Natural killer cell (primary cell): ENCODE measurements at regions not wholly inside any gene's neighbourhood (a gene's known extent, or its start where the extent isn't known, plus 50 kb on each side); places are given as distances from the start of the nearest gene placed in this dataset.

Source experiments
- ATAC-seq, 3 donors: fragments of 150-1000 bp in 2 of 3; fragments of 200-7000 bp in 1 of 3; cut with Tn5 transposase; 1 replicate in 1 of 3; 2 replicates in 2 of 3; pipeline ENCODE4 v1.10.0; 2021; ENCODE audit warnings: mild to moderate bottlenecking in 2 of 3, moderate library complexity in 2 of 3
- DNase-seq, 2 donors: peaks; one replicate each; pipeline versions ENCODE4 v3.0.0 to v3.0.0-alpha.2; 2013 to 2021; ENCODE audit warnings: mixed read lengths in 1 of 2
- H3K27ac ChIP-seq: one replicate; pipeline ENCODE4 v1.5.1; 2013; ENCODE audit warnings: mild to moderate bottlenecking, low read length
- H3K27me3 ChIP-seq: one replicate; pipeline ENCODE4 v1.6.1; 2013; ENCODE audit warnings: low read length; ENCODE audit not compliant: control insufficient read depth, insufficient read depth
- H3K36me3 ChIP-seq: one replicate; pipeline ENCODE4 v1.6.1; 2013; ENCODE audit warnings: low read length; ENCODE audit not compliant: control insufficient read depth, insufficient read depth
- H3K4me1 ChIP-seq: one replicate; pipeline ENCODE4 v1.6.1; 2013; ENCODE audit warnings: low read length; ENCODE audit not compliant: control insufficient read depth, insufficient read depth
- H3K4me3 ChIP-seq: one replicate; pipeline ENCODE4 v1.5.1; 2013; ENCODE audit warnings: low read length
- H3K9me3 ChIP-seq: one replicate; pipeline ENCODE4 v1.6.1; 2013; ENCODE audit warnings: low read length; ENCODE audit not compliant: control insufficient read depth, insufficient read depth
- H3K27ac Mint-ChIP-seq, 2 donors: one replicate each; pipeline ENCODE4 v1.8.0; 2022; ENCODE audit warnings: mild to moderate bottlenecking in 2 of 2, mixed read lengths in 2 of 2, moderate library complexity in 1 of 2
- H3K27me3 Mint-ChIP-seq, 2 donors: one replicate each; pipeline ENCODE4 v1.8.0; 2022; ENCODE audit warnings: low read depth in 2 of 2, mixed read lengths in 2 of 2
- H3K36me3 Mint-ChIP-seq: one replicate; pipeline ENCODE4 v1.8.0; 2022; ENCODE audit warnings: mixed read lengths
- H3K4me1 Mint-ChIP-seq, 2 donors: one replicate each; pipeline ENCODE4 v1.8.0; 2022; ENCODE audit warnings: mixed read lengths in 2 of 2
- H3K4me3 Mint-ChIP-seq: one replicate; pipeline ENCODE4 v1.8.0; 2022; ENCODE audit warnings: mild to moderate bottlenecking, moderate library complexity, mixed read lengths
- H3K9me3 Mint-ChIP-seq, 2 donors: one replicate each; pipeline ENCODE4 v1.8.0; 2022; ENCODE audit warnings: mixed read lengths in 2 of 2
- CTCF ChIP-seq: fragments of 200-600 bp; IDR thresholded peaks from one replicate; pipeline ENCODE4 v1.8.0; 2022; ENCODE audit warnings: antibody characterized with exemption
- WGBS: methylation state at CpG from one replicate; pipeline ENCODE4 v1.1.7; 2013; ENCODE audit warnings: missing lambda C conversion rate; ENCODE audit not compliant: insufficient coverage; 5-methylcytosine and 5-hydroxymethylcytosine counted together
- intact Hi-C: fragments of 100-400 bp; cut with micrococcal nuclease; formaldehyde crosslinking; loops from one replicate; pipeline ENCODE4 v1.14.2; 2022

GRCh38 chr13:22243469-22244163 lies 572.7 kb downstream of the FGF9 start:
- no peak for TF ChIP-seq CTCF
- no peak overlapping the region for H3K4me3 Mint-ChIP-seq
- H3K9me3 Mint-ChIP-seq = peaks cover 0 to 2% of the 10 kb centered on the region in 2 donors

GRCh38 chr13:22252281-22252830 lies 581.5 kb downstream of the FGF9 start:
- intact Hi-C loops = no loop called here
- H3K4me1 Mint-ChIP-seq = no peaks in the 10 kb centered on the region
- peaks cover 2 to 9% of the 10 kb centered on the region in 2 donors for H3K27me3 Mint-ChIP-seq
- no peaks in the 10 kb centered on the region for H3K36me3 Mint-ChIP-seq
- H3K9me3 Mint-ChIP-seq = no peaks in the 10 kb centered on the region
- no peaks in the 10 kb centered on the region for H3K27me3 ChIP-seq
- H3K27ac ChIP-seq = no peak overlapping the region
- no peak overlapping the region for H3K4me3 ChIP-seq
- ATAC-seq = no peak
- H3K36me3 ChIP-seq = no peaks in the 10 kb centered on the region
- H3K4me1 ChIP-seq = no peaks in the 10 kb centered on the region
- DNase-seq = no peak
- TF ChIP-seq CTCF = no peak
- no peaks in the 10 kb centered on the region for H3K9me3 ChIP-seq
- 90% methylated on average over 11 of the region's 11 CpGs for WGBS
- H3K27ac Mint-ChIP-seq = no peak overlapping the region
- no peak overlapping the region for H3K4me3 Mint-ChIP-seq

More at GRCh38 chr13:22243469-22244163, 572.7 kb downstream of the FGF9 start:
- Mint-ChIP-seq H3K36me3 (no peaks in the 10 kb centered on the region), H3K4me1 (no peaks in the 10 kb centered on the region), H3K27ac (no peak overlapping the region), H3K27me3 (peaks cover 2 to 7% of the 10 kb centered on the region in 2 donors)
- Histone ChIP-seq H3K9me3 (no peaks in the 10 kb centered on the region), H3K4me3 (no peak overlapping the region), H3K27ac (no peak overlapping the region), H3K27me3 (no peaks in the 10 kb centered on the region), H3K4me1 (no peaks in the 10 kb centered on the region), H3K36me3 (no peaks in the 10 kb centered on the region)
- DNase-seq (no peak), ATAC-seq (no peak)
- intact Hi-C loops = no loop called here
- 47% methylated on average over 9 of the region's 9 CpGs for WGBS

- WGBS = 95% methylated on average over 4 of the region's 4 CpGs
- ATAC-seq = no peak
- no peaks in the 10 kb centered on the region for H3K4me1 Mint-ChIP-seq
- H3K9me3 ChIP-seq = no peaks in the 10 kb centered on the region
- no peak for DNase-seq
- no peaks in the 10 kb centered on the region for H3K36me3 Mint-ChIP-seq
- H3K4me3 ChIP-seq = no peak overlapping the region
- no peaks in the 10 kb centered on the region for H3K36me3 ChIP-seq
- no peaks in the 10 kb centered on the region for H3K9me3 Mint-ChIP-seq
- H3K4me1 ChIP-seq = no peaks in the 10 kb centered on the region
- no peak overlapping the region for H3K4me3 Mint-ChIP-seq
- intact Hi-C loops = no loop called here
- no peak for TF ChIP-seq CTCF
- H3K27ac ChIP-seq = no peak overlapping the region
- H3K27me3 Mint-ChIP-seq = peaks cover 2 to 14% of the 10 kb centered on the region in 2 donors
- H3K27ac Mint-ChIP-seq = no peak overlapping the region
- H3K27me3 ChIP-seq = no peaks in the 10 kb centered on the region
Observed at GRCh38 chr13:22253107-22253506, 582.2 kb downstream of the FGF9 start.
